Activated T-cell treated with anti-CD3 and anti-CD28 coated beads, Interleukin-2, amount 50 U/mL, for 24 hours (primary cell): ENCODE measurements at regions not wholly inside any gene's neighbourhood (a gene's known extent, or its start where the extent isn't known, plus 50 kb on each side); places are given as distances from the start of the nearest gene placed in this dataset.

ENCODE experiments used
- DNase-seq: peaks from one replicate; pipeline ENCODE4 v3.0.0-alpha.2; 2020
- H3K27ac Mint-ChIP-seq: 2 replicates; pipeline ENCODE4 v1.8.0; 2020; ENCODE audit warnings: mild to moderate bottlenecking, mixed read lengths
- H3K27me3 Mint-ChIP-seq: 2 replicates; pipeline ENCODE4 v1.8.0; 2020; ENCODE audit warnings: mixed read lengths
- H3K36me3 Mint-ChIP-seq: 2 replicates; pipeline ENCODE4 v1.8.0; 2020; ENCODE audit warnings: low read depth, mixed read lengths
- H3K4me1 Mint-ChIP-seq: 2 replicates; pipeline ENCODE4 v1.8.0; 2020; ENCODE audit warnings: low read depth, mixed read lengths
- H3K4me3 Mint-ChIP-seq: 2 replicates; pipeline ENCODE4 v1.8.0; 2020; ENCODE audit warnings: mild to moderate bottlenecking, moderate library complexity, mixed read lengths
- H3K9me3 Mint-ChIP-seq: 2 replicates; pipeline ENCODE4 v1.8.0; 2020; ENCODE audit warnings: mixed read lengths

DNA sequence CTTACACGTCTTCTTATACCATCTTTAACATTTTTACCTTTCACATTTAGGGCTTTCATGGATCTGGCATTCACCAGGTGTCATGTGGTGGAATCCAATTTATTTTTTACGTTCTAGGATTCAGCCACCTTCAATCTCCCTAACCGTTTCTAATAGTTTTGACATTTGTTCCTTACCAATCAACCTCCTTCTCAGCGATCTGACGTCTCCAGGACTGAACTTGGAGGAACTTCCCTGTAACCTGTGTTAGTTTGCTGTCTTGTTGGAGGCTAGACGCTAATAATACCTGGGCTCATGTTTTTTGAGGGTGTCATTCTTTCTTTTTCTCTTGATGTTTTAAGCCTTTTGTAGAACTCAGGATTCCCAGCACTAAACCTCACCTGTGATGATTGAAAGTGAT lies 351.6 kb downstream of the THBS2 start:
- DNase-seq, result no peak
- Mint-ChIP-seq H3K4me1 (peaks cover 5% of the 10 kb centered on the region), H3K27me3 (no peaks in the 10 kb centered on the region), H3K4me3 (no peak overlapping the region), H3K9me3 (no peaks in the 10 kb centered on the region), H3K27ac (no peak overlapping the region), H3K36me3 (no peaks in the 10 kb centered on the region)

DNA sequence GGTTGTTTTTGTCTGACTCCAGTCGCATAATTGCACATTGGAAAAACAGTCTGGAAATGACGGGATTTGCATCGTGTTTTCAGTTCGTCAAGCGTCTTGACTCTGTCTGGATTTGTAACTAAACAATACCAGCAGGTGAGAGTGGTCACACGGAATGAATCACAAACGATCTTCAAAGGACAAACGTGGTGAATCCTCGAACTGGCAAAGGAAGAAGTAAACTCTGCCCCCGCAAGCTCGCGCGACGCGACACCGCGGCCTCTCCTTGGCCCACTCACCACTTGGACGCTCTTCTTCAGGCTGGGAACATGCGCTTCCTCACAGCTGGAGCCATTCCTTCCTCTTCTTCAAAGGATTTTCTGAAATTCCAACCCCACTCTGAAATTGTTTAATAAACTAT lies 352.6 kb downstream of the THBS2 start:
- no peak for DNase-seq
- H3K4me3 Mint-ChIP-seq, result no peak overlapping the region
- no peaks in the 10 kb centered on the region for H3K9me3 Mint-ChIP-seq
- H3K27me3 Mint-ChIP-seq, result no peaks in the 10 kb centered on the region
- H3K4me1 Mint-ChIP-seq, result peaks cover 3% of the 10 kb centered on the region
- no peaks in the 10 kb centered on the region for H3K36me3 Mint-ChIP-seq
- H3K27ac Mint-ChIP-seq, result no peak overlapping the region

DNA sequence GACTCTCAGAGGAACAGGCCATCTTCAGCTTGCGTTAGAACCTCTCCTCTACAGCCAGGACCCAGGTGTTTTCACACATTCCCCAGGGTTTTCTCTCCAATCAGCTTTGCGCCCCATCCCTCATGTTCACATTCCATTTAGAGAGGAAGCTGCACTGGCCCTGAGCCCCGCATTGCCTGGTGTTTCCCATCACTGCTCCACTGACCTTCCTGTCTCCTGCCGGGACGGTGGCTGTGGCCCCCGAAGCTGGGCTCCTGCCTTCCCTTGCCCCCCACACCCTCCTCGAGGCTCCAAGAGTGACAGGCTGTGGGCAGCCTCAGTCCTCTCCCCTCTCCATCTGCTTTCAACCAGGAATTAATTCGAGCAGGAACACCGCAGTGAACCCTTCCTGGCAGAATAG lies 357.3 kb downstream of the THBS2 start:
- H3K9me3 Mint-ChIP-seq, result no peaks in the 10 kb centered on the region
- H3K4me3 Mint-ChIP-seq, result no peak overlapping the region
- no peak overlapping the region for H3K27ac Mint-ChIP-seq
- DNase-seq, result no peak
- H3K36me3 Mint-ChIP-seq, result no peaks in the 10 kb centered on the region
- H3K4me1 Mint-ChIP-seq, result peaks cover 10% of the 10 kb centered on the region
- H3K27me3 Mint-ChIP-seq, result no peaks in the 10 kb centered on the region

DNA sequence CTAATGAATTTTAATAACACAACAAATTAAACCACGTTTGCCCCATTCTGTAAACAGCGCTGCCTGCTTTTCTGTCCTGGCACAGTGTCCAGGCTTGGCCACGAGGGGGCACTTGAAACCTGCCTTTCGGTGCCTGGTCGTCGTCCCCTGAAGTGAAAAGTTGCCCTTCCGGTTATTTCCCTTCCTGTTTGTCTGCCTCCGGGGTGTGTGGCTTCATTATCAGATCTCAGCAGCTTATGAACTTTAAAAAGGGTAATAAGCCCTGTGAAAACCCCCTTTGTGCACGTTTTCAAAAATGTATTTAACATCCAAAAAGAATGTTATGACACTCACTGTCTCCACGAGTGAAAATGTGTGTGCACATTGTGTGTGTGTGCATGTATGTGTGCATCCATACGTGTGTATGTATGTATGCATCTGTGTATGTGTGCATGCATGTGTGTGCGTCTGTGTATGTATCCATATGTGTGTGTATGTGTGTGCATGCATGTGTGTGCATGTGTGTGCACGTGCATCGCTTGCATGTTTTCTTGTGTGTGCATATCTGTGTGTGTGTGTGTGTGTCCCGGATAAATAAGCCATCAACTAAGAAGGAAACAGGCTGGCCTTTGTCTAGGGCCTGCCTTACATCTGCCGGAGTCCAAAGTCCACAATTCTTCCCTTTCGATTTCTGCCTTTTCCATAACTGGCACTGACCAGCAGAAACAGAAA lies 358.4 kb downstream of the THBS2 start:
- DNase-seq, result peak; percentile 85
- no peaks in the 10 kb centered on the region for H3K36me3 Mint-ChIP-seq
- H3K4me1 Mint-ChIP-seq, result peaks cover 10% of the 10 kb centered on the region
- peak overlapping the region; percentile 28 for H3K4me3 Mint-ChIP-seq
- no peaks in the 10 kb centered on the region for H3K9me3 Mint-ChIP-seq
- no peak overlapping the region for H3K27ac Mint-ChIP-seq
- H3K27me3 Mint-ChIP-seq, result no peaks in the 10 kb centered on the region

DNA sequence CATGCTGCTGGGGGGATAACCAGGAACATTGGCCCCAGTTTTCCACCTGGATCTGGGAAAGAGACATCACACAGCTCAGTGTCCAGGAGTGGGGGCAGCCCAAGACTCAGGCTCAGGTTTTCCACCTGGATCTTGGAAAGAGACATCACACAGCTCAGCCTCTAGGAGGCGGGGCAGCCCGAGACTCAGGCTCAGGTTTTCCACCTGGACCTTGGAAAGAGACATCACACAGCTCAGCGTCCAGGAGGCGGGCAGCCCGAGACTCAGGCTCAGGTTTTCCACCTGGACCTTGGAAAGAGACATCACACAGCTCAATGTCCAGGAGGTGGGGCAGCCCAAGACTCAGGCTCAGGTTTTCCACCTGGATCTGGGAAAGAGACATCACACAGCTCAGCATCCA lies 361.6 kb downstream of the THBS2 start:
- Mint-ChIP-seq H3K4me3 (no peak overlapping the region), H3K4me1 (peaks cover 10% of the 10 kb centered on the region), H3K36me3 (no peaks in the 10 kb centered on the region), H3K27ac (no peak overlapping the region), H3K9me3 (no peaks in the 10 kb centered on the region), H3K27me3 (no peaks in the 10 kb centered on the region)
- DNase-seq, result no peak

DNA sequence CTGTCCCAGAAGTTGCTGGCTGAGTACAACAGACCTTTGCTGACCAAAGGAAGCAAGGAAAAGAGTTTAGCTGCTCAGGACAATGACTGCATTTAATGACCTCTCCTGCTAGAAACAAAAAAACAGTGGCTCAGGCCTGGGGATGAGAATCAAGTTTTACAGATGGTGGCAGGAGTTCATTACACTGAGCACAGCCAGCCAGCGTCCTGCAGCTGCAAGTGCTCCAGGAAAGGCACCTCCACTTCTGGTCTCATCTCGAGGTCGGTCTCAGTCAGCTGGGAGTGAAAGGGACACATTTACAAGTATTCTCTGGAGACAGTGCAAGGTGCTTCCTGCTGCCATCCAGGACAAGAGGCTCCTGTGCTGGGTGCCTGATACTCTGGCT lies 362.7 kb downstream of the THBS2 start:
- Mint-ChIP-seq H3K36me3 (no peaks in the 10 kb centered on the region), H3K27me3 (no peaks in the 10 kb centered on the region), H3K27ac (no peak overlapping the region), H3K4me3 (no peak overlapping the region), H3K4me1 (peaks cover 10% of the 10 kb centered on the region), H3K9me3 (no peaks in the 10 kb centered on the region)
- no peak for DNase-seq

DNA sequence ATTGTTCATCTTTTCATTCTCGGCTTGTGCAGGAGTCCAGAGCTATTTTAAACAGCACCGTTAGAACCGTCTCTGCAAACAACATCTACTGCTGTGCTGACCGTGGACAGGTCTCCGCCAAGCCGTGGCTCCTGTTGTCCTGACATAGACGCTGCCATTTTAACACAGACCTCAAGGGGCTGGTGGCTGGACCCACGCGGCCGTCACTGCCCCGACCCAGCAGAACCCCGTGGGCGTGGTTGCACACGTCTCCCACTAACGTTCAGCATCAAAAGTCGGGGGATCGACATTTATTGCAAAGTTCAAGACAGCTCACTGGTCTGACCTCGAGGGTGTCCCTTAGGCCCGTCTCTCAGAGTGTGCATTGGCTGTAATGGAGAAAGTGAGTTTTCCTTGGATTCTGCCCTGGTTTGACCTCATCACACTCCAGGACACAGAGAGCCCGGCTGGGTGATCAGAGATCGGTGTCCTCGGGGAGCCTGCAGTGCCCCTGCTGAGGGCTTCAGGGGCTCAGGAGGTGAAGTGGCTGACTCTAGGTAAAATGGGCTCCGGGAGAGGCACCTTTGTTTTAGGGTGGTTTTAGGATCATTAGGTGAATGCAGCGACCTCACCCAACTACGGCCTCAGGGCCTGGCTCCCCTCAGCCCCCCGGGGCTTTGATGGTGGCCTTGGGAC lies 363.2 kb downstream of the THBS2 start:
- Mint-ChIP-seq H3K36me3 (no peaks in the 10 kb centered on the region), H3K27me3 (no peaks in the 10 kb centered on the region), H3K4me3 (no peak overlapping the region), H3K27ac (no peak overlapping the region), H3K4me1 (peaks cover 7% of the 10 kb centered on the region), H3K9me3 (no peaks in the 10 kb centered on the region)
- DNase-seq, result no peak

DNA sequence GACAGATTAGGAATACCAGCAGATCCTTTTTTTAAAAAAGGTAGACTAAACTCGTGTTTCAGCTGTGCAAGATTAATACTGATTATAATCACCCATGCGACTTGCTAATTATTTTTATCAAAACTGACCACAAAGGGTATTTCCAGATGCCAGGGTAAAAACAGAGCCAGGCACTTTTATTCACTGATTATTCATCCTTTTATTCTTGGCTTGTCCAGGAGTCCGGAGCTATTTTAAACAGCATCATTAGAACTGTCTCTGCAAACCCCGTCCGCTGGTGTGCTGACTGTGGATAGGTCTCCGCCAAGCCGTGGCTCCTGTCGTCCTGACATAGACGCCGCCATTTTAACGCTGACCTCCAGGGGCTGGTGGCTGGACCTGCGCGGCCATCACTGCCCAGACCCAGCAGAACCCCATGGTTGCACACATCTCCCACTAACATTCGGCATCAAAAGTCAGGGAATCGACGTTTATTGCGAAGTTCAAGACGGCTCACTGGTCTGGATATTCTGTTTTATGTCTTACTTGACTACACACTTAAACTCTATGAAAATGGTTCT lies 364.8 kb downstream of the THBS2 start:
- Mint-ChIP-seq H3K27me3 (no peaks in the 10 kb centered on the region), H3K27ac (no peak overlapping the region), H3K36me3 (no peaks in the 10 kb centered on the region), H3K4me1 (peaks cover 9% of the 10 kb centered on the region), H3K9me3 (no peaks in the 10 kb centered on the region), H3K4me3 (no peak overlapping the region)
- no peak for DNase-seq

DNA sequence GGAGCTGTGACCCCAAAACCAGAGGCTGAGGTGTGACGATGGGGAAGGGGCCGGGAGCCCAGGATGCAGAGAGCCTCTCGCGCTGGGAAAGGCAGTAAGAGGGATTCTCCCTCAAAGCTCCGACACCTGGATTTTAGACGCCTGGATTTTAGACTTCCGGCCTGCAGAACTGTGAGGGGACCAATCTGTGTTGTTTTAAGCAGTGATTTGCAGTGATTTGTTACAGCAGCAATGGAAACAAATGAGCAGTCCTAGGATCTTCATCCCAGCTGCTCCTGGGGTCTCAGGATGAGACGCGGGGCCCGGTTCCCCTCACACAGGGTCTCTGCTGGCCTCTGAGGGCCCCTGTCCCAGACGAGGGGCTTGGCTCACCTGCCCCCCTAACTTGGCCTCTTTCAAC lies 365.5 kb downstream of the THBS2 start:
- H3K36me3 Mint-ChIP-seq, result no peaks in the 10 kb centered on the region
- no peak overlapping the region for H3K27ac Mint-ChIP-seq
- H3K27me3 Mint-ChIP-seq, result no peaks in the 10 kb centered on the region
- H3K9me3 Mint-ChIP-seq, result no peaks in the 10 kb centered on the region
- DNase-seq, result no peak
- no peak overlapping the region for H3K4me3 Mint-ChIP-seq
- peaks cover 17% of the 10 kb centered on the region for H3K4me1 Mint-ChIP-seq

DNA sequence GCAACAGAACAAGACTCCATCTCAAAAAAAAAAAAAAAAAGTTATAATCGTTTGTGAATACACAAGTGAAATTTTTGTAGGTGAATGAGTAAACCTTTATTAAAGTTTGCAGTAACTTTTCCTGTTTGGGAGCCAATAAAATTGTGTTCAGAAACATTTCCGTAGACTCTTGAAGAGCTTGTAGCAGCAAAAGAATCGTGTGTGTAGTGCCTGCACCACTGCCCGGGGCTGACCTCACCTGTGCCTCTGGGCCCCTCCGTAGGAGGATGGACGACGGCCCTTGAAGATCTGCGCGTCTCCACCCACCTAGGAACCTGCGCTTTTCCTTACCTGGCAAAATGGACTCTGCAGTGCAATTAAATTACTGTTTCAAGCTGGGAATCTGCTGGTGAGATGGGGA lies 366.0 kb downstream of the THBS2 start:
- H3K27me3 Mint-ChIP-seq, result no peaks in the 10 kb centered on the region
- H3K36me3 Mint-ChIP-seq, result no peaks in the 10 kb centered on the region
- no peak overlapping the region for H3K27ac Mint-ChIP-seq
- no peak for DNase-seq
- no peaks in the 10 kb centered on the region for H3K9me3 Mint-ChIP-seq
- peaks cover 18% of the 10 kb centered on the region for H3K4me1 Mint-ChIP-seq
- no peak overlapping the region for H3K4me3 Mint-ChIP-seq

DNA sequence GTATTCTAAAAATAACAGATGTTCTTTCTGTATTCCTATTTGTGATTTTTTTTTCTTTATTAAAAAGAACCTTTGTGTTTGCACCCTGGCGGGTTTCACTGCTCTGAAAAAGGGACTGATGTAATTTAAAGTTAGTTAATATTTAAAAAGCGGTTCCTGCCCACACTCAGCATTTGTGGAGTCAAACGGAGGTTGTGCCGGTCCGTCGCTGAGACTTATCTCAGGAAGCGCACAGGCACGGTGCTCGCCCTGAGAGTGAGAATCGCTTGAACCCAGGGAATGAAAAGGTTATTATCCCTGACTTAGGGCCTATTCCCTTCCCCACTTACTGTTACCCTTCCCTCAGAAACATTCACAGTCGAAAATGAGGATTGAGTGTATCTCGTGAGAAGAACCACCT lies 366.7 kb downstream of the THBS2 start:
- H3K4me1 Mint-ChIP-seq, result peaks cover 18% of the 10 kb centered on the region
- no peaks in the 10 kb centered on the region for H3K36me3 Mint-ChIP-seq
- H3K27ac Mint-ChIP-seq, result no peak overlapping the region
- DNase-seq, result no peak
- H3K4me3 Mint-ChIP-seq, result no peak overlapping the region
- no peaks in the 10 kb centered on the region for H3K27me3 Mint-ChIP-seq
- no peaks in the 10 kb centered on the region for H3K9me3 Mint-ChIP-seq

DNA sequence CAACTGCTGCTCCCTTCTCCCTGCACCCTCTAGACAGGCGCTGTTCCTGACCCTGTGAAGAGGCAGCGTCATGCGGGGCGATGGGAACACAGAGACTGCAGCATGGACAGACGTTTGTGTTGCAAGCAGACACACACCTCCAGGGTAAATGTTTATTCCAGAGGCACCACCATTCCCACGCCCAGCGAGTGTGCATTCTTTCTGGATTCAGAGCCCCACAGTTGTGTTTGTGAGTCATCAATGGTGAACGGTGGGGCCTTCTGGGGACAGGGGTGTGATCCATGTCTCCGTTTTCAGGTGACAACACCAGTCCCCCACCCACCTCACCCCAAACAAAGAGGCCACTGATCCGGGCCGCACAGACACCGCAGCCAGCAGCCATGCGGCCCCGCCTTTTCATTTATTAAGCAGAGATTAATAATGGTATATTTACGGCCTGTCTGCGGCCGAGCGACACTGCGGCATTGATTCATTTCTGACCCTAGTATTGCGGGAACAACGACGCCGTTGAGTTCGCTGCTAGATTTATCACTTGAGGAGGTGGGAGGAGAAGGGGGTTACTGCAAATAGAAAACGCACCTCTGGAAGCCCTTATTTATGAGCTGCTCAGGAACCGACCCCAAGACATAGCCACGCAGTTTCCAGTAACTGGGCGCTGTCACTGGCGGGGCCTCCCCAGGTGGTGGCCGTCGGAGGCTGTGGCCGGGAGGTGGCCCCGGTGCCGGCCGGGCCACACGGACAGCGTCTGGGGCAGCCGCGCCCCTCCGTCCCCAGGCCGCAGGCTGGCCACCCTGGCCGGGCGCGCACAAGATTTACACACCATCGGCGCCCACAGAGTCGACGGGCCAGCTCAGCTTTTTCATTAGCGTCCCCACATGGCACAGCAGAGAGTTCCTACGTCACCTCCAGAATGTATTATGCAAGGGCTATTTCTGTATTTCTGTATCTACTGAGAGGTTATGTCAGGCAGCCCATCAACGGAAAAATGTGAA lies 367.6 kb downstream of the THBS2 start:
- Mint-ChIP-seq H3K9me3 (no peaks in the 10 kb centered on the region), H3K27ac (no peak overlapping the region), H3K27me3 (no peaks in the 10 kb centered on the region), H3K36me3 (no peaks in the 10 kb centered on the region), H3K4me3 (no peak overlapping the region), H3K4me1 (peaks cover 18% of the 10 kb centered on the region)
- DNase-seq, result no peak

DNA sequence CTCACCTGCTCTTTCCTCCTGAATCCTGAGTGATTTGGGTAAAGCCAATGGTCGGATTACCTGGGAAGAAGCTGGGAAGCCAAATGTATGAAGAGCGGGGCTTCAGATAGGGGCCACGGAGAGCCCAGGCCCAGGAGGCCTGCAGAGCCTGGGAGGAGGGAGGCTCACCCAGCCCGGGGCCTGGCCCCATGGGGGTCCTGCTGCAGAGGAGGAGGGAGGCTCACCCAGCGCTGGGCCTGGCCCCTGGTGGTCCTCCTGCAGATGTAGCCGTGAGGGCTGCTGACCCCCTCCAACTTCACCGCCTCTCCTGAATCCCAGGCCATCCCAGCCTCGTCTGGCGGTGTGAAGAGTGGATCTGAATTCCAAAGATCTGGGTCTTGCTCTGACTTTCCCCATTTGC lies 368.4 kb downstream of the THBS2 start:
- Mint-ChIP-seq H3K9me3 (no peaks in the 10 kb centered on the region), H3K27ac (no peak overlapping the region), H3K4me3 (no peak overlapping the region), H3K27me3 (no peaks in the 10 kb centered on the region), H3K4me1 (peaks cover 18% of the 10 kb centered on the region), H3K36me3 (no peaks in the 10 kb centered on the region)
- DNase-seq, result no peak

DNA sequence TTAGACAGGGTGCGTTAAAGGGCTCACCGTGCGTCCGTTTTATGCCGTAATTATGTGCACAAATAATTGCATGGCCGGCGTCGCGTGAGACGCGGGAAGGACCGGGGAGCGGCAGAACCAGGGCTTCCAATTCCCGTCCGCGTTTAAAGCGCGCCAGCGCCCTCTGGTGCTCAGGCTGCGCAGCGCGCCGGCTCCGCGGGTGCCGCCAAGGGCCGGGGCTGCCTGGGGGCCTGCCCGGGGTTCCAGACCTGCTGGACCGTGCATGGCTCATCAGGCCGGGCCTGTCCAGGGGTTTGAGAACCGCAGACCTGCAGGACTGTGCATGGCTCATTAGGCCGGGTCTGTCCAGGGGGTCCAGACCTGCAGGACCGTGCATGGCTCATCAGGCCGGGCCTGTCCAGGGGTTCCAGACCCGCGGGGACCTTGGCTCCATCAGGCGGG lies 369.0 kb downstream of the THBS2 start:
- H3K36me3 Mint-ChIP-seq, result no peaks in the 10 kb centered on the region
- H3K27me3 Mint-ChIP-seq, result no peaks in the 10 kb centered on the region

More for the DNA sequence above, 369.0 kb downstream of the THBS2 start:
- Mint-ChIP-seq H3K9me3 (no peaks in the 10 kb centered on the region), H3K4me1 (peaks cover 18% of the 10 kb centered on the region), H3K4me3 (peak overlapping the region; percentile 69), H3K27ac (peak overlapping the region; percentile 68)
- peak; percentile 93 for DNase-seq
